ENCODE measurements at regions not wholly inside any gene's neighbourhood (a gene's known extent, or its start where the extent isn't known, plus 50 kb on each side); places are given as distances from the start of the nearest gene placed in this dataset.

DNA sequence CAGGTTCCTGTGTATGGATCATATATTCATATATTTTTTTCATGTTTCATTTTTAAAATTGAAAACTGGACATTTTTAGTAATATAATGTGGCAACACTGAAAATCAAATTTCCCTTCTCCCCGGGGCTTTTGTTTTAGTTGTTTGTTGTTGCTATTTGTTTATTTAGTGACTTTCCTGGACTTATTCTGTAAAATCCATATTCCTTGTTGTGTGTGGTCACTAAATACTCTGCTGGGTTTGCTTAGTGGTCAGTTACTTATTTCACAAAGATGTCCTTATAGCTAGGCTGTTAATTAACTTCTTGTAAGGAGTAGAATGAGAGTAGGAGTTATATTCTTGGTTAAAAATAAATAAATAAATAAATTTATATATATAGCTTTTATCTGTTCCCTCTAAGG is 121.6 kb upstream of the MED13L start:
- TF ChIP-seq POLR2A (IDR thresholded peaks at IDR 0.05), result no peak
- TF ChIP-seq, protein P1, sequence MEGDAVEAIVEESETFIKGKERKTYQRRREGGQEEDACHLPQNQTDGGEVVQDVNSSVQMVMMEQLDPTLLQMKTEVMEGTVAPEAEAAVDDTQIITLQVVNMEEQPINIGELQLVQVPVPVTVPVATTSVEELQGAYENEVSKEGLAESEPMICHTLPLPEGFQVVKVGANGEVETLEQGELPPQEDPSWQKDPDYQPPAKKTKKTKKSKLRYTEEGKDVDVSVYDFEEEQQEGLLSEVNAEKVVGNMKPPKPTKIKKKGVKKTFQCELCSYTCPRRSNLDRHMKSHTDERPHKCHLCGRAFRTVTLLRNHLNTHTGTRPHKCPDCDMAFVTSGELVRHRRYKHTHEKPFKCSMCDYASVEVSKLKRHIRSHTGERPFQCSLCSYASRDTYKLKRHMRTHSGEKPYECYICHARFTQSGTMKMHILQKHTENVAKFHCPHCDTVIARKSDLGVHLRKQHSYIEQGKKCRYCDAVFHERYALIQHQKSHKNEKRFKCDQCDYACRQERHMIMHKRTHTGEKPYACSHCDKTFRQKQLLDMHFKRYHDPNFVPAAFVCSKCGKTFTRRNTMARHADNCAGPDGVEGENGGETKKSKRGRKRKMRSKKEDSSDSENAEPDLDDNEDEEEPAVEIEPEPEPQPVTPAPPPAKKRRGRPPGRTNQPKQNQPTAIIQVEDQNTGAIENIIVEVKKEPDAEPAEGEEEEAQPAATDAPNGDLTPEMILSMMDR (IDR thresholded peaks at IDR 0.05), result no peak
